GM12891 (cell line): ENCODE measurements at regions not wholly inside any gene's neighbourhood (a gene's known extent, or its start where the extent isn't known, plus 50 kb on each side); places are given as distances from the start of the nearest gene placed in this dataset.

Experiments
- PAX5 ChIP-seq: IDR thresholded peaks from 2 replicates; pipeline ENCODE4 v1.6.1; 2011; ENCODE audit warnings: low read length, moderate library complexity, mild to moderate bottlenecking; ENCODE audit not compliant: insufficient read depth, severe bottlenecking
- POLR2AphosphoS5 ChIP-seq: IDR thresholded peaks from 2 replicates; pipeline ENCODE4 v1.6.1; 2011; ENCODE audit warnings: low read depth, low read length, control low read depth
- TAF1 ChIP-seq: IDR thresholded peaks from 2 replicates; pipeline ENCODE4 v1.6.1; 2011; ENCODE audit warnings: low read depth, low read length, control low read depth

DNA sequence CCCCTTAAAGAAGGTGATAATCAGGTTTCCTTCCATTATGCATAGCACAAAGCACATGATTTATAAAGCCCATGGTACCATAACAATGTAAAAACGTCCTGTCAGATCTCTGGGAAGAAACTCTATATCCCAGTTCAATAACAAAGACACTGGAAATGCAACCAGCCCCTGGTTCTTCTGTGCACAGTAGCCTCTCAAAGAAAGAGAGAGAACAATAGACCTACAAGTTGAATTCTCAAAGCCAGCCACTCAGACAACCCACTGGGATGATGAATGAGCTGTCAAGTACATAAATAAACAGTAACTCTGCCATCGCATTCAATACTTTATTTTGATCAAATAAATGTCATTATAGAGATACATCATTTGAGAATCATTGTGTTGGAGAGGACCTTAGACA lies 400.1 kb upstream of the CPEB2 start:
- TF ChIP-seq TAF1 (no peak), POLR2AphosphoS5 (no peak), PAX5 (no peak)
